K562 (cell line): ENCODE measurements at regions not wholly inside any gene's neighbourhood (a gene's known extent, or its start where the extent isn't known, plus 50 kb on each side); places are given as distances from the start of the nearest gene placed in this dataset.
A peak's percentile ranks its signal among the peaks of the same experiment; 100 is the strongest.

ENCODE experiments used
- ATAC-seq: fragments of 200-7000 bp; cut with Tn5 transposase; 3 replicates; pipeline ENCODE4 v1.9.1; 2020; ENCODE audit warnings: moderate library complexity
- BruUV-seq: library from RNA; stranded (reverse); fragments of 400-500 nt; replicated peaks from 2 replicates; lab custom pipeline; 2021; lab: Mats Ljungman, UMichigan
- CTCF ChIA-PET: fragments of 300-600 bp; formaldehyde crosslinking; extraction: SDS; loops from one replicate; lab custom pipeline; 2021; ENCODE audit warnings: low intra/inter-chr PET ratio; lab: Yijun Ruan, JAX
- POLR2A ChIA-PET: fragments of 300-600, 350-650 bp; sonication (Branson Sonifier 250); formaldehyde crosslinking; extraction: SDS; loops from one replicate; lab custom pipeline; 2021; ENCODE audit warnings: antibody characterized with exemption, inconsistent platforms; lab: Yijun Ruan, JAX
- DNase-seq, 4 experiments: peaks; one replicate each; pipeline versions ENCODE4 v3.0.0 to v3.0.0-alpha.2; 2011 to 2018; ENCODE audit warnings: low spot score in 3 of 4, mixed read lengths in 3 of 4; ENCODE audit errors: extremely low read depth in 1 of 4
- FAIRE-seq: peaks from 2 replicates; lab custom pipeline; 2011; peaks lifted over from hg19 to GRCh38; lab: Jason Lieb, UNC
- H2AFZ ChIP-seq: 2 replicates; pipeline ENCODE4 v1.6.0; 2011; ENCODE audit warnings: low read depth, low read length, control low read depth, inconsistent platforms
- H3K27ac ChIP-seq: fragments of 200-600 bp; 3 replicates; pipeline ENCODE4 v1.8.0; 2011; ENCODE audit warnings: low read depth, mild to moderate bottlenecking, control low read depth, inconsistent platforms, low read length, moderate library complexity, mixed read lengths; ENCODE audit errors: extremely low read depth
- H3K27me3 ChIP-seq, 2 experiments: fragments of 300-600 bp in 1 of 2; 2 replicates in 1 of 2; 3 replicates in 1 of 2; pipeline versions ENCODE4 v1.6.0 to v1.8.0; 2011; ENCODE audit warnings: inconsistent platforms in 2 of 2, low read length in 2 of 2, mild to moderate bottlenecking in 1 of 2, mixed read lengths in 1 of 2, moderate library complexity in 1 of 2; ENCODE audit not compliant: control insufficient read depth in 2 of 2, insufficient read depth in 2 of 2
- H3K36me3 ChIP-seq: fragments of 300-600 bp; 3 replicates; pipeline ENCODE4 v1.8.0; 2011; ENCODE audit warnings: mild to moderate bottlenecking, low read length, inconsistent platforms; ENCODE audit not compliant: control insufficient read depth, insufficient read depth
- H3K4me1 ChIP-seq, 2 experiments: fragments of 200-600 bp in 1 of 2; replicated peaks in 1 of 2; 2 replicates in 1 of 2; 3 replicates in 1 of 2; pipeline versions ENCODE4 v1.5.1 to v1.8.0; 2011; ENCODE audit warnings: inconsistent platforms in 2 of 2, low read length in 2 of 2, mild to moderate bottlenecking in 1 of 2, mixed read lengths in 1 of 2, moderate library complexity in 1 of 2; ENCODE audit not compliant: control insufficient read depth in 2 of 2, insufficient read depth in 2 of 2
- H3K4me2 ChIP-seq: 2 replicates; pipeline ENCODE4 v1.6.1; 2011; ENCODE audit warnings: low read length, control low read depth, inconsistent platforms, mixed read lengths; ENCODE audit not compliant: insufficient read depth
- H3K4me3 ChIP-seq: fragments of 200-600 bp; sonication (generic), shearing (Covaris generic); 2 replicates; pipeline ENCODE4 v1.5.1; 2016; ENCODE audit warnings: control low read depth, inconsistent platforms
- H3K79me2 ChIP-seq: fragments of 200-600 bp; 3 replicates; pipeline ENCODE4 v1.8.0; 2011; ENCODE audit warnings: low read length, inconsistent platforms; ENCODE audit not compliant: control insufficient read depth, insufficient read depth
- H3K9ac ChIP-seq, 2 experiments: 2 replicates each; pipeline versions ENCODE4 v1.6.0 to v1.6.1; 2011; ENCODE audit warnings: low read depth in 2 of 2, low read length in 2 of 2, control low read depth in 1 of 2, inconsistent platforms in 1 of 2, mild to moderate bottlenecking in 1 of 2, mixed read lengths in 1 of 2; ENCODE audit not compliant: insufficient read depth in 1 of 2
- H3K9me1 ChIP-seq: one replicate; pipeline ENCODE4 v1.6.0; 2011; ENCODE audit warnings: inconsistent platforms, mild to moderate bottlenecking, low read length, moderate library complexity; ENCODE audit not compliant: control insufficient read depth, insufficient read depth
- H3K9me3 ChIP-seq: replicated peaks from 2 replicates; pipeline ENCODE4 v1.5.1; 2011; ENCODE audit warnings: low read depth, low read length, inconsistent platforms; ENCODE audit not compliant: control insufficient read depth, insufficient read depth
- H4K20me1 ChIP-seq: replicated peaks from 2 replicates; pipeline ENCODE4 v1.6.1; 2011; ENCODE audit warnings: low read length, inconsistent platforms, mixed read lengths; ENCODE audit not compliant: control insufficient read depth, insufficient read depth
- MAX ChIP-seq: sonication (generic); formaldehyde crosslinking; IDR thresholded peaks from 2 replicates; pipeline ENCODE4 v1.9.0; 2022; ENCODE audit warnings: mild to moderate bottlenecking, missing genetic modification reagents
- NFATC3 ChIP-seq: fragments of 450-650 bp; IDR thresholded peaks from 2 replicates; pipeline ENCODE4 v1.6.1; 2017; ENCODE audit warnings: mild to moderate bottlenecking
- OTX1 ChIP-seq: fragments of 450-650 bp; formaldehyde crosslinking; IDR thresholded peaks from 2 replicates; pipeline ENCODE4 v1.4.0; 2022; ENCODE audit warnings: mild to moderate bottlenecking
- TAF1 ChIP-seq: IDR thresholded peaks from 2 replicates; pipeline ENCODE4 v1.6.1; 2011; ENCODE audit warnings: mild to moderate bottlenecking, low read length, moderate library complexity; ENCODE audit not compliant: insufficient read depth, control insufficient read depth, severe bottlenecking; ENCODE audit errors: extremely low read depth
- TARDBP ChIP-seq: fragments of 450-650 bp; IDR thresholded peaks from 2 replicates; pipeline ENCODE4 v1.6.1; 2016
- TBL1XR1 ChIP-seq, 2 experiments: IDR thresholded peaks; 2 replicates each; pipeline ENCODE4 v1.6.1; 2012; ENCODE audit warnings: improper control_type of control experiment in 2 of 2, low read length in 2 of 2, mild to moderate bottlenecking in 1 of 2
- TCF3 ChIP-seq: sonication (generic); formaldehyde crosslinking; IDR thresholded peaks from 2 replicates; pipeline ENCODE4 v1.4.0; 2020; ENCODE audit warnings: mild to moderate bottlenecking, missing genetic modification reagents
- U2AF2 ChIP-seq: fragments of 200-400 bp; formaldehyde crosslinking; optimal IDR thresholded peaks from 2 replicates; pipeline ENCODE3; 2017; ENCODE audit warnings: low read depth, mild to moderate bottlenecking, low read length
- ZKSCAN8 ChIP-seq: fragments of 200-800 bp; sonication (Bioruptor generic); IDR thresholded peaks from 2 replicates; pipeline ENCODE4 v1.6.1; 2016; ENCODE audit warnings: missing genetic modification characterization, missing compliant biosample characterization
- ZNF175 ChIP-seq: fragments of 200-800 bp; sonication (Bioruptor generic); IDR thresholded peaks from 2 replicates; pipeline ENCODE4 v1.6.1; 2016; ENCODE audit warnings: low read depth, mild to moderate bottlenecking, missing genetic modification characterization, missing compliant biosample characterization
- ZNF431 ChIP-seq: sonication (generic); formaldehyde crosslinking; IDR thresholded peaks from 2 replicates; pipeline ENCODE4 v1.8.0; 2022; ENCODE audit warnings: mild to moderate bottlenecking, missing genetic modification reagents
- ZNF589 ChIP-seq: fragments of 200-800 bp; sonication (Bioruptor generic); IDR thresholded peaks from 2 replicates; pipeline ENCODE4 v1.6.1; 2016; ENCODE audit warnings: low read depth, missing genetic modification characterization, missing compliant biosample characterization
- WGBS: fragments of 100-300 bp; shearing (Covaris generic); methylation state at CpG from one replicate; pipeline ENCODE4 v1.1.6; 2016; ENCODE audit warnings: low coverage, mixed read lengths; ENCODE audit not compliant: insufficient coverage; ENCODE audit errors: missing lambda C conversion rate; 5-methylcytosine and 5-hydroxymethylcytosine counted together
- in situ Hi-C: fragments of 300-500 bp; cut with MboI; formaldehyde crosslinking; loops from 4 replicates; pipeline ENCODE4 v1.15.0; 2018; ENCODE audit warnings: inconsistent platforms, mixed read lengths
- intact Hi-C: fragments of 100-400 bp; cut with micrococcal nuclease; formaldehyde crosslinking; loops from 2 replicates; pipeline ENCODE4 v1.14.2; 2022
- TF ChIP-seq, protein P1 (sequence below), 2 experiments: fragments of 450-650 bp; formaldehyde crosslinking in 1 of 2; IDR thresholded peaks; 2 replicates each; pipeline versions ENCODE4 v1.4.0 to v1.6.1; 2014 to 2020; ENCODE audit warnings: mild to moderate bottlenecking in 2 of 2, borderline replicate concordance in 1 of 2, low read depth in 1 of 2

- TF ChIP-seq, protein P1, sequence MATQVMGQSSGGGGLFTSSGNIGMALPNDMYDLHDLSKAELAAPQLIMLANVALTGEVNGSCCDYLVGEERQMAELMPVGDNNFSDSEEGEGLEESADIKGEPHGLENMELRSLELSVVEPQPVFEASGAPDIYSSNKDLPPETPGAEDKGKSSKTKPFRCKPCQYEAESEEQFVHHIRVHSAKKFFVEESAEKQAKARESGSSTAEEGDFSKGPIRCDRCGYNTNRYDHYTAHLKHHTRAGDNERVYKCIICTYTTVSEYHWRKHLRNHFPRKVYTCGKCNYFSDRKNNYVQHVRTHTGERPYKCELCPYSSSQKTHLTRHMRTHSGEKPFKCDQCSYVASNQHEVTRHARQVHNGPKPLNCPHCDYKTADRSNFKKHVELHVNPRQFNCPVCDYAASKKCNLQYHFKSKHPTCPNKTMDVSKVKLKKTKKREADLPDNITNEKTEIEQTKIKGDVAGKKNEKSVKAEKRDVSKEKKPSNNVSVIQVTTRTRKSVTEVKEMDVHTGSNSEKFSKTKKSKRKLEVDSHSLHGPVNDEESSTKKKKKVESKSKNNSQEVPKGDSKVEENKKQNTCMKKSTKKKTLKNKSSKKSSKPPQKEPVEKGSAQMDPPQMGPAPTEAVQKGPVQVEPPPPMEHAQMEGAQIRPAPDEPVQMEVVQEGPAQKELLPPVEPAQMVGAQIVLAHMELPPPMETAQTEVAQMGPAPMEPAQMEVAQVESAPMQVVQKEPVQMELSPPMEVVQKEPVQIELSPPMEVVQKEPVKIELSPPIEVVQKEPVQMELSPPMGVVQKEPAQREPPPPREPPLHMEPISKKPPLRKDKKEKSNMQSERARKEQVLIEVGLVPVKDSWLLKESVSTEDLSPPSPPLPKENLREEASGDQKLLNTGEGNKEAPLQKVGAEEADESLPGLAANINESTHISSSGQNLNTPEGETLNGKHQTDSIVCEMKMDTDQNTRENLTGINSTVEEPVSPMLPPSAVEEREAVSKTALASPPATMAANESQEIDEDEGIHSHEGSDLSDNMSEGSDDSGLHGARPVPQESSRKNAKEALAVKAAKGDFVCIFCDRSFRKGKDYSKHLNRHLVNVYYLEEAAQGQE (IDR thresholded peaks at IDR 0.05; ENCODE audit: borderline replicate concordance) = peak; percentile 46; the same call in 1 of the 2 replicates
- TF ChIP-seq, protein P1 (CRISPR knock-in tag; IDR thresholded peaks at IDR 0.05; ENCODE audit: low read depth) = no peak
Measured at GRCh38 chr11:43573233-43573632, 107.3 kb upstream of the HSD17B12 start (continued).

DNA sequence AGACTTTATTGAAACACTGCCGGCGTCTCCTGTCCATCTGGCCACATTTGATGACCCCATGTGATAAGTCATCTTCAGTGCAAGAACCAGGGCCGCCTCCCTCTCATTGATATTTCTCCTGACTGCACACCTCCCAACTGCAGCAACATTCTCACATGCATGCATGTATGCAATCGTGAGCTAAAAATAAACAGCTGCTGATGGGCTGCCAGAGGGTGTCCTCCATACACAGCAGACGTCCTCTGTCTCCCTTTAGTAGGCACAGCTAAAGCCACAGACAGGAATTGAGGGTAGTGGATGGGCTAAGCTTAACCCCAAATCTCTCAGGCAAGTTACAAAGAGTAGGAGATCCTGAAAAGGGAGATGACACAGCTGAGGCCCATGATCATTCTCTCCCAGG, 106.7 kb upstream of the HSD17B12 start:
- WGBS = 0% methylated on average over 5 of the region's 5 CpGs
- TF ChIP-seq OTX1 (no peak), ZKSCAN8 (CRISPR knock-in tag) (no peak), MAX (no peak), TARDBP (no peak), TBL1XR1 (IDR thresholded peaks at IDR 0.05; ENCODE audit: low read length in 2 of 2) (no peak), NFATC3 (no peak), ZNF175 (CRISPR knock-in tag) (no peak), TAF1 (no peak), ZNF431 (CRISPR knock-in tag) (no peak), TCF3 (CRISPR knock-in tag) (no peak), U2AF2 (no peak), ZNF589 (no peak)
- Histone ChIP-seq H2AFZ (no peak overlapping the region), H3K4me2 (no peak overlapping the region), H3K9me1 (no peaks in the 10 kb centered on the region), H3K4me3 (no peak overlapping the region), H4K20me1 (peaks cover 3% of the 10 kb centered on the region; the same call in 1 of the 2 replicates), H3K9me3 (no peaks in the 10 kb centered on the region), H3K79me2 (no peaks in the 10 kb centered on the region), H3K4me1 (peaks cover 0 to 6% of the 10 kb centered on the region in 2 experiments; a peak in 2 of 5 replicates), H3K27me3 (peaks cover 23 to 48% of the 10 kb centered on the region in 2 experiments), H3K27ac (no peak overlapping the region), H3K9ac (no peak overlapping the region), H3K36me3 (no peaks in the 10 kb centered on the region)
- no TSS peak for BruUV-seq
- CTCF ChIA-PET = interaction anchor here (1.3 to 3.0 kb wide), 2 partner anchors 69 to 278 kb away, joined by 3 to 10 read pairs; no protein-coding TSS in a partner anchor
- intact Hi-C loops (loop anchor here (5.0 to 10.0 kb wide), 2 partner anchors 238 to 259 kb away; partner anchors contain the start of gene API5), in situ Hi-C loops (no loop called here)
- DNase-seq = no peak
- no peak for FAIRE-seq
- POLR2A ChIA-PET = interaction anchor here (0.7 to 1.5 kb wide), 2 partner anchors 12 to 87 kb away, joined by 3 to 4 read pairs; no protein-coding TSS in a partner anchor
- ATAC-seq = no peak
